ENCODE measurements at regions not wholly inside any gene's neighbourhood (a gene's known extent, or its start where the extent isn't known, plus 50 kb on each side); places are given as distances from the start of the nearest gene placed in this dataset.
"Not testable (repeated sequence)": the region's sequence is repeated elsewhere in the genome, so short reads cannot be mapped to it uniquely, and the experiment has no call there.

DNA sequence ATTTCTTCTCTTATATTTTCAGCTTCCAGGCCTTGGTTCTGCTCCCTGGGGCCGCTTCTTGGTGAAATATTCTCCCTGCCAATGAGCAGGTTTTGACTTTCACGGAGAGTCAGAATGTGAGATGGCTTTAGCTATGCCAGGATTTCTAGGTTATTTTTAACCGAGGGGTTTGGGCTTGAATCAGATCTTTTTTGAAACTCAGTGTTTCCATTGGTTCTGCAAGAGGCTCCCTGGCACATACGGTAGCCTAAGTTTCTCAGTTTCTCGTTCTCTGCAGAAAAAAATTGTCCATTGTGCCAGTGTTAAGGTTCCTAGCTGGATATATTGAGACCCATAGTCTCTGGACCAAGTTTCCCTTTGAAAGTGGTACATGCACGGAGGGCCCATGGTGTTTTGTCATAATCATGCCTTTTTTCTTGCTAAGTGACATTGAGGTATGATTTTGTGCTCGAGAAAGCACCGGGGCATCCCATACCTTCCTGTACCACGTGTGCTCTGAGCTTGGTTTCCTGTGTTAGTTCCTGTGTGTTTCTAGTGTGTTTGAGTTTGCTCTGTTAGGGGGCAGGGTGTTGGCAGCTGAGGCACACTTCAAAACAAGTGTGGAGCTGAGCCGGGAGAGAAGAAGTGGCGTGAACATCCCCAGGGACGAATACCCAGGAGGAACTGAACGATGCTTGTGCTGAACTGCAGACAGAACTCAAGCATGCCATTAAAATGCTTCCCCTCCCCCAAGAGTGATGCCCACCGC lies 127.2 kb downstream of the HS3ST3B1 start:
- Histone ChIP-seq H3K27me3 (replicated peaks; ENCODE audit: insufficient read depth, low read length) (no peaks in the 10 kb centered on the region), H3K9me3 (replicated peaks; ENCODE audit: insufficient read depth, low read length) (no peaks in the 10 kb centered on the region), H3K9me2 (replicated peaks; ENCODE audit: insufficient read depth, low read length) (no peaks in the 10 kb centered on the region), H3K4me2 (ENCODE audit: low read depth, low read length) (peak overlapping the region; percentile 28; the same call in 1 of the 2 replicates), H3K4me1 (ENCODE audit: low read length) (0 out of 2 replicates have a peak, but pooled peaks cover 5% of the 10 kb centered on the region), H3K79me2 (ENCODE audit: low read length) (no peaks in the 10 kb centered on the region), H2AFZ (ENCODE audit: low read length) (no peak overlapping the region; the same call in 1 of the 2 replicates), H3K4me3 (ENCODE audit: low read length) (no peak overlapping the region), H3F3A (ENCODE audit: insufficient read depth, low read length) (no peaks in the 10 kb centered on the region), H4K20me1 (ENCODE audit: insufficient read depth, low read length) (no peaks in the 10 kb centered on the region), H3K36me3 (replicated peaks; ENCODE audit: insufficient read depth, low read length) (no peaks in the 10 kb centered on the region), H3K9ac (ENCODE audit: low read length) (no peak overlapping the region), H3K27ac (ENCODE audit: low read length) (peak overlapping the region; percentile 55; the same call in 1 of the 2 replicates)
- peak; percentile 51 for DNase-seq
- TF ChIP-seq, protein P1, sequence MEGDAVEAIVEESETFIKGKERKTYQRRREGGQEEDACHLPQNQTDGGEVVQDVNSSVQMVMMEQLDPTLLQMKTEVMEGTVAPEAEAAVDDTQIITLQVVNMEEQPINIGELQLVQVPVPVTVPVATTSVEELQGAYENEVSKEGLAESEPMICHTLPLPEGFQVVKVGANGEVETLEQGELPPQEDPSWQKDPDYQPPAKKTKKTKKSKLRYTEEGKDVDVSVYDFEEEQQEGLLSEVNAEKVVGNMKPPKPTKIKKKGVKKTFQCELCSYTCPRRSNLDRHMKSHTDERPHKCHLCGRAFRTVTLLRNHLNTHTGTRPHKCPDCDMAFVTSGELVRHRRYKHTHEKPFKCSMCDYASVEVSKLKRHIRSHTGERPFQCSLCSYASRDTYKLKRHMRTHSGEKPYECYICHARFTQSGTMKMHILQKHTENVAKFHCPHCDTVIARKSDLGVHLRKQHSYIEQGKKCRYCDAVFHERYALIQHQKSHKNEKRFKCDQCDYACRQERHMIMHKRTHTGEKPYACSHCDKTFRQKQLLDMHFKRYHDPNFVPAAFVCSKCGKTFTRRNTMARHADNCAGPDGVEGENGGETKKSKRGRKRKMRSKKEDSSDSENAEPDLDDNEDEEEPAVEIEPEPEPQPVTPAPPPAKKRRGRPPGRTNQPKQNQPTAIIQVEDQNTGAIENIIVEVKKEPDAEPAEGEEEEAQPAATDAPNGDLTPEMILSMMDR (IDR thresholded peaks at IDR 0.05; ENCODE audit: low read length) = no peak
- TF ChIP-seq EZH2phosphoT487 (IDR thresholded peaks at IDR 0.05; ENCODE audit: low read length) (no peak), EZH2 (optimal IDR thresholded peaks at IDR 0.05; ENCODE audit: low read depth, low read length) (no peak)

DNA sequence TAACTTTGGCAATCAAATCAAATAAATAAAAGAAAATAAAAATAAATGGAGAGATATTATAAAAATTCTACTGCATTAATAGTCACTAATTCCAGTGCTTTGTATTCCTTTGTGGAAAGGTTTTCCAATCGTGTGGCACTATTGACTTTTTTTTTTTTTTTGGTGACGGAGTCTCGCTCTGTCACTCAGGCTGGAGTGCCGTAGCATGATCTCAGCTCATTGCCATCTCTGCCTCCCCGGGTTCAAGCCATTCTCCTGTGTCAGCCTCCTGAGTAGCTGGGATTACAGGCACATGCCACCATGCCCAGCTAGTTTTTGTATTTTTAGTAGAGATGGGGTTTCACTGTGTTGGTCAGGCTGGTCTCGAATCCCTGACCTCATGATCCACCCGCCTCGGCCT lies 122.3 kb downstream of the HS3ST3B1 start:
- H3K9ac ChIP-seq (ENCODE audit: low read length); H4K20me1 ChIP-seq (ENCODE audit: insufficient read depth, low read length); H3K9me3 ChIP-seq (replicated peaks; ENCODE audit: insufficient read depth, low read length); H3K27me3 ChIP-seq (replicated peaks; ENCODE audit: insufficient read depth, low read length); H3K4me2 ChIP-seq (ENCODE audit: low read depth, low read length); H3K4me1 ChIP-seq (ENCODE audit: low read length); H3K79me2 ChIP-seq (ENCODE audit: low read length); H2AFZ ChIP-seq (ENCODE audit: low read length); H3K4me3 ChIP-seq (ENCODE audit: low read length); H3F3A ChIP-seq (ENCODE audit: insufficient read depth, low read length); H3K9me2 ChIP-seq (replicated peaks; ENCODE audit: insufficient read depth, low read length); DNase-seq; H3K27ac ChIP-seq (ENCODE audit: low read length); H3K36me3 ChIP-seq (replicated peaks; ENCODE audit: insufficient read depth, low read length): not testable (repeated sequence)

DNA sequence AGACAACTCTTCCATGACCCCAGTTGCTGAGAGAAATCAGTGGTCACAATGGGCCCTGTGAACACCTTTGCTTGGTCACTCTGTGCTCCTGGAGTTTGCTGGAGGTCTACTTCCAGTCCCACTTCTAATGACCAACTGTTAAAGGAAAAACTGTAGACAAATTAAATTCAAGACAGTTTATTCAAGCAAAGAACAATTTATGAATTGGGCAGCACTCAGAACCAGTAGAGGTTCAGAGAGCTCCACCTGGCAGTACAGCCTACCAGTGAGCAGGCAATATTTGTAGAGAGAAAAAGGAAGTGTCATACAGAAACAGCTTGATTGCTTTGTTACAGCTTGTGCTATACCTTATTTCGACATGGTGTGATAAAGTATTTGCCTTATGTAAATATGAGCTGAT lies 116.5 kb downstream of the HS3ST3B1 start:
- no peak for DNase-seq
- H3K9ac ChIP-seq (ENCODE audit: low read length) = no peak overlapping the region

More for the DNA sequence above, 116.5 kb downstream of the HS3ST3B1 start:
- Histone ChIP-seq H3K79me2 (ENCODE audit: low read length) (no peaks in the 10 kb centered on the region), H3K36me3 (replicated peaks; ENCODE audit: insufficient read depth, low read length) (no peaks in the 10 kb centered on the region), H3K27me3 (replicated peaks; ENCODE audit: insufficient read depth, low read length) (no peaks in the 10 kb centered on the region), H3K4me1 (ENCODE audit: low read length) (no peaks in the 10 kb centered on the region), H3F3A (ENCODE audit: insufficient read depth, low read length) (no peaks in the 10 kb centered on the region), H3K4me3 (ENCODE audit: low read length) (no peak overlapping the region), H2AFZ (ENCODE audit: low read length) (no peak overlapping the region), H3K27ac (ENCODE audit: low read length) (no peak overlapping the region), H3K9me3 (replicated peaks; ENCODE audit: insufficient read depth, low read length) (no peaks in the 10 kb centered on the region), H4K20me1 (ENCODE audit: insufficient read depth, low read length) (no peaks in the 10 kb centered on the region), H3K9me2 (replicated peaks; ENCODE audit: insufficient read depth, low read length) (no peaks in the 10 kb centered on the region), H3K4me2 (ENCODE audit: low read depth, low read length) (no peak overlapping the region)
- TF ChIP-seq EZH2phosphoT487 (IDR thresholded peaks at IDR 0.05; ENCODE audit: low read length) (no peak), EZH2 (optimal IDR thresholded peaks at IDR 0.05; ENCODE audit: low read depth, low read length) (no peak)
- TF ChIP-seq, protein P1 (IDR thresholded peaks at IDR 0.05; ENCODE audit: low read length) = no peak
